ENCODE measurements at regions not wholly inside any gene's neighbourhood (a gene's known extent, or its start where the extent isn't known, plus 50 kb on each side); places are given as distances from the start of the nearest gene placed in this dataset.

GRCh38 chr6:95119927-95120326 is 457.4 kb upstream of the MANEA start:
- Histone ChIP-seq H3K9me3 (replicated peaks) (no peaks in the 10 kb centered on the region), H3K27ac (no peak overlapping the region), H3K27me3 (no peaks in the 10 kb centered on the region), H3K4me1 (no peaks in the 10 kb centered on the region), H3K36me3 (no peaks in the 10 kb centered on the region), H3K4me3 (no peak overlapping the region)
- DNase-seq, result no peak

GRCh38 chr6:95120984-95121383 is 456.4 kb upstream of the MANEA start:
- Histone ChIP-seq H3K4me1 (no peaks in the 10 kb centered on the region), H3K4me3 (no peak overlapping the region), H3K9me3 (replicated peaks) (no peaks in the 10 kb centered on the region), H3K27me3 (no peaks in the 10 kb centered on the region), H3K36me3 (no peaks in the 10 kb centered on the region), H3K27ac (no peak overlapping the region)
- no peak for DNase-seq

- Histone ChIP-seq H3K9me3 (replicated peaks) (no peaks in the 10 kb centered on the region), H3K36me3 (no peaks in the 10 kb centered on the region), H3K4me3 (no peak overlapping the region), H3K27me3 (no peaks in the 10 kb centered on the region), H3K4me1 (no peaks in the 10 kb centered on the region), H3K27ac (no peak overlapping the region)
- DNase-seq, result no peak
Measured at GRCh38 chr6:95127261-95127660, 450.1 kb upstream of the MANEA start.

GRCh38 chr6:95128439-95128838 is 448.9 kb upstream of the MANEA start:
- no peak overlapping the region for H3K4me3 ChIP-seq
- DNase-seq, result no peak
- H3K36me3 ChIP-seq, result no peaks in the 10 kb centered on the region
- no peaks in the 10 kb centered on the region for H3K4me1 ChIP-seq
- H3K27me3 ChIP-seq, result no peaks in the 10 kb centered on the region
- no peaks in the 10 kb centered on the region for H3K9me3 ChIP-seq (replicated peaks)
- H3K27ac ChIP-seq, result no peak overlapping the region

GRCh38 chr6:95128947-95129346 is 448.4 kb upstream of the MANEA start:
- Histone ChIP-seq H3K27me3 (no peaks in the 10 kb centered on the region), H3K9me3 (replicated peaks) (no peaks in the 10 kb centered on the region), H3K4me3 (no peak overlapping the region), H3K36me3 (no peaks in the 10 kb centered on the region), H3K27ac (no peak overlapping the region), H3K4me1 (no peaks in the 10 kb centered on the region)
- no peak for DNase-seq

- H3K4me1 ChIP-seq, result no peaks in the 10 kb centered on the region
- H3K27ac ChIP-seq, result no peak overlapping the region
- no peaks in the 10 kb centered on the region for H3K9me3 ChIP-seq (replicated peaks)
- no peaks in the 10 kb centered on the region for H3K36me3 ChIP-seq
- no peaks in the 10 kb centered on the region for H3K27me3 ChIP-seq
- peak; percentile 8 to 53 for DNase-seq
- H3K4me3 ChIP-seq, result no peak overlapping the region
Measured at GRCh38 chr6:95133578-95133977, 443.8 kb upstream of the MANEA start.

- Histone ChIP-seq H3K27ac (no peak overlapping the region), H3K36me3 (no peaks in the 10 kb centered on the region), H3K27me3 (no peaks in the 10 kb centered on the region), H3K9me3 (replicated peaks) (no peaks in the 10 kb centered on the region), H3K4me1 (no peaks in the 10 kb centered on the region), H3K4me3 (no peak overlapping the region)
- no peak for DNase-seq
Measured at GRCh38 chr6:95135182-95135581, 442.2 kb upstream of the MANEA start.

- no peaks in the 10 kb centered on the region for H3K9me3 ChIP-seq (replicated peaks)
- H3K36me3 ChIP-seq, result no peaks in the 10 kb centered on the region
- no peak overlapping the region for H3K27ac ChIP-seq
- 0 out of 2 replicates have a peak, but pooled peaks cover 3% of the 10 kb centered on the region for H3K4me1 ChIP-seq
- no peak overlapping the region for H3K4me3 ChIP-seq
- H3K27me3 ChIP-seq, result no peaks in the 10 kb centered on the region
- DNase-seq, result no peak
Measured at GRCh38 chr6:95142101-95142500, 435.2 kb upstream of the MANEA start.

GRCh38 chr6:95142661-95143335 is 434.5 kb upstream of the MANEA start:
- no peak overlapping the region for H3K27ac ChIP-seq
- H3K4me1 ChIP-seq, result 0 out of 2 replicates have a peak, but pooled peaks cover 3% of the 10 kb centered on the region
- no peaks in the 10 kb centered on the region for H3K9me3 ChIP-seq (replicated peaks)
- H3K4me3 ChIP-seq, result no peak overlapping the region
- no peaks in the 10 kb centered on the region for H3K36me3 ChIP-seq
- DNase-seq, result no peak
- no peaks in the 10 kb centered on the region for H3K27me3 ChIP-seq

GRCh38 chr6:95143408-95144180 is 433.7 kb upstream of the MANEA start:
- no peak overlapping the region for H3K4me3 ChIP-seq
- H3K4me1 ChIP-seq, result 0 out of 2 replicates have a peak, but pooled peaks cover 3% of the 10 kb centered on the region
- H3K9me3 ChIP-seq (replicated peaks), result no peaks in the 10 kb centered on the region
- no peaks in the 10 kb centered on the region for H3K36me3 ChIP-seq
- peak overlapping the region; percentile 3; the same call in 1 of the 2 replicates for H3K27ac ChIP-seq
- H3K27me3 ChIP-seq, result no peaks in the 10 kb centered on the region
- peak; percentile 20 to 45 for DNase-seq

GRCh38 chr6:95145457-95145856 is 431.9 kb upstream of the MANEA start:
- 0 out of 2 replicates have a peak, but pooled peaks cover 3% of the 10 kb centered on the region for H3K4me1 ChIP-seq
- H3K4me3 ChIP-seq, result no peak overlapping the region
- no peak for DNase-seq
- H3K27ac ChIP-seq, result no peak overlapping the region
- H3K9me3 ChIP-seq (replicated peaks), result no peaks in the 10 kb centered on the region
- no peaks in the 10 kb centered on the region for H3K27me3 ChIP-seq
- no peaks in the 10 kb centered on the region for H3K36me3 ChIP-seq

- Histone ChIP-seq H3K27me3 (no peaks in the 10 kb centered on the region), H3K4me3 (no peak overlapping the region), H3K27ac (no peak overlapping the region), H3K4me1 (no peaks in the 10 kb centered on the region), H3K36me3 (no peaks in the 10 kb centered on the region), H3K9me3 (replicated peaks) (no peaks in the 10 kb centered on the region)
- DNase-seq, result no peak
Measured at GRCh38 chr6:95159557-95159956, 417.8 kb upstream of the MANEA start.

GRCh38 chr6:95169775-95170174 is 407.6 kb upstream of the MANEA start:
- 0 out of 2 replicates have a peak, but pooled peaks cover 4% of the 10 kb centered on the region for H3K4me1 ChIP-seq
- no peak overlapping the region for H3K27ac ChIP-seq
- H3K27me3 ChIP-seq, result no peaks in the 10 kb centered on the region
- no peaks in the 10 kb centered on the region for H3K36me3 ChIP-seq
- H3K9me3 ChIP-seq (replicated peaks), result no peaks in the 10 kb centered on the region
- H3K4me3 ChIP-seq, result no peak overlapping the region
- no peak for DNase-seq

GRCh38 chr6:95175927-95176675 is 401.2 kb upstream of the MANEA start:
- Histone ChIP-seq H3K36me3 (no peaks in the 10 kb centered on the region), H3K27me3 (no peaks in the 10 kb centered on the region), H3K4me1 (no peaks in the 10 kb centered on the region), H3K9me3 (replicated peaks) (no peaks in the 10 kb centered on the region), H3K4me3 (no peak overlapping the region), H3K27ac (no peak overlapping the region)
- DNase-seq, result no peak

GRCh38 chr6:95185874-95186273 is 391.5 kb upstream of the MANEA start:
- Histone ChIP-seq H3K4me3 (no peak overlapping the region), H3K4me1 (no peaks in the 10 kb centered on the region), H3K27ac (no peak overlapping the region), H3K27me3 (no peaks in the 10 kb centered on the region), H3K9me3 (replicated peaks) (no peaks in the 10 kb centered on the region), H3K36me3 (no peaks in the 10 kb centered on the region)
- no peak for DNase-seq
